Hematopoietic multipotent progenitor cell treated with erythropoietin and hydrocortisone succinate and interleukin-3 and kit ligand, for 17 days (in vitro differentiated cells): ENCODE measurements at regions not wholly inside any gene's neighbourhood (a gene's known extent, or its start where the extent isn't known, plus 50 kb on each side); places are given as distances from the start of the nearest gene placed in this dataset.

Source experiments
- DNase-seq: peaks from one replicate; pipeline ENCODE4 v3.0.0-alpha.2; 2015; ENCODE audit warnings: low spot score

DNA sequence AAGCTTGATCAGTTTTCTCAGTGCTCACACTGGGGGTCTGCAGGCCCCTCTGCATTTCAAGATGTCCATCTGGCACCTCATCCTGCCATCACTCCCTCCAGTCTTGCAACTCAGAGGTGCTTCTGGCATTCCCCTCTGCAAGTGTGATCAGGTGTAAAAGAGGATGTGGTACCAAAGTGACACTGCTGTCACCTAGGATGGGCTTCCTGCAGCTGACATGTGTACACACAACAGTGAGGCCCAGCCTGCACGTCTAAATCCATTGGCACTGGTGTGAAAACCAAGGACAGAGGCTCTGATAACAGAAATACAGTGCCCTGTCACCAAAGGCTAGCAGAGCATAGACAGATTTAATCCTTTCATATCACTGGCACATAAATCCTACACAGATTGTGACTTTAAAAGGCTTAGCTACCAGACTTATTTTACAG, 162.5 kb upstream of the CELF2 start:
- no peak for DNase-seq

DNA sequence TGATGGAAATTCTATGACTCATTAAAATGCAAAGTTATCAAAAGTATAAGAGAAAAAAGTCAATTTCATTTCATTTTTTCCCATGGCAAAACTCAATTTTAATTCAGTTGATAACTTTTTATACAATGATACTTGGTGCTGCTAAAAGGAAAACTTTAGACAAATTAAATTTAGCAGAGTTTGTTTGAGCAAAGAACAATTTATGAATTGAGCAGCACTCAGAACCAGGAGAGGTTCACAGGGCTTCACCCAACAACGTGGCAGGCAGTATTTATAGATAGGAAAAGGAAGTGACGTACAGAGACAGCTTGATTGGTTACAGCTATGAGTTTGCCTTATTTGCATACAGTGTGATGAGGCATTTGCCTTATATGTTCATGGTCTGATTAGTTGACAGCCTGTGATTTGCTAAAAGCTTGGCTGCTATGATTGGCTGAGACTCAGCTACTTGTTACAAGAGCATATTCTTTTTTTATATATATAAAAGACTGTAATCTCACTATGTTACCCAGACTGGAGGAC, 157.2 kb upstream of the CELF2 start:
- DNase-seq = no peak

DNA sequence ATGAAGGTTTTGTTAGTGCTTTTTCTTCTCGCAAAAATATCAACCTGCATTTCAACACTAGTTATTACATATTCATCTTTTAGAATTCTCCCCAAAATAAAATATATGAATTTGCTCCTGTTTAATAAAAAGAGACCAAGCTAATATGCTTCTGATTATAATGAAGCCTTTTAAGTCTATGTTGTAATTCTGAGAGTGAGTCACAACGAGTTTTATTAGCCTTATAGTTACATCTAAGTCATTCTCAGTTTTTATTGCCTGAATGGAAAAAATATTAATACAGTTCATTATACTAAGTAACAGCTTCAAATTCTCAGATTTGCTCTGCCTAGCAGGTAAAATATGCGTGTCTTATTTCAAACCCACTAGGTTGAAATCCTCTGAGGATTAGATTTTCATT, 152.4 kb upstream of the CELF2 start:
- DNase-seq = no peak

DNA sequence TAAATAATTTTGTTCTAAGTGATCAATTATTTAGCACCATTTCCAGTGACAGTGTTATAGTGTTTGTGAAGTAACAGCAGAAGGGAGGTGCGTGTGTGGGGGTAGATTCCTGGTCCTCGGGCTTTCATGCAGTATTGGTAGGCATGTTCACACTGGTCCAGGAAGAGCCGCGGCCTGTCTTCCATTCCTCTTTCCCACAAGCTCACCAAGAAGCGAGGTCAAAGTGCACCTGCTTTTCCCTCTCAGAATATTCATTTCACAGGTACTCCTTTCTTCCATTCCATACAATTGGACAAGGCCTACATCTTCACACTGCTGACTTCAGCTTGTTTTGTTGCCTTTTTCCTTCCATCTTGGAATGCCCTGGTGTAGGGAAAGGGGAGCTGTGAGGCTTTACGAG, 151.8 kb upstream of the CELF2 start:
- DNase-seq = no peak

DNA sequence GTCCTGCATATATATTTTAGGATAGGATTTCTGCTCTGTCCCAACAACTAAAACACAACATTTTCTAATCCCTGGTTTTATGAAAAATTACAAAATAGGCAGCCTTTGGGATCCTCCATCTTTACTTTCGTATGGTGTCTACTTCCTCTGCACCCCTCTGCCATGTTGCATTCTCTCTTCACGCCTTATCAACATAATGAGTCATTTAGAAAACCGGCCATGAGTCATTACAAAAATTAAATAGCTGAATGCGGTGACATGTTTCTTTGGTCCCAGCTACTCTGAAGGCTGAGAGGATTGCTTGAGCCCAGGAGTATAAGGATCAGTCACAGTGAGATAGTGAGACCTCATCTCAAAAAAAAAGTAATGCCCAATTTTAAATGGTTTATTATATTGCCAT, 148.1 kb upstream of the CELF2 start:
- DNase-seq = no peak

DNA sequence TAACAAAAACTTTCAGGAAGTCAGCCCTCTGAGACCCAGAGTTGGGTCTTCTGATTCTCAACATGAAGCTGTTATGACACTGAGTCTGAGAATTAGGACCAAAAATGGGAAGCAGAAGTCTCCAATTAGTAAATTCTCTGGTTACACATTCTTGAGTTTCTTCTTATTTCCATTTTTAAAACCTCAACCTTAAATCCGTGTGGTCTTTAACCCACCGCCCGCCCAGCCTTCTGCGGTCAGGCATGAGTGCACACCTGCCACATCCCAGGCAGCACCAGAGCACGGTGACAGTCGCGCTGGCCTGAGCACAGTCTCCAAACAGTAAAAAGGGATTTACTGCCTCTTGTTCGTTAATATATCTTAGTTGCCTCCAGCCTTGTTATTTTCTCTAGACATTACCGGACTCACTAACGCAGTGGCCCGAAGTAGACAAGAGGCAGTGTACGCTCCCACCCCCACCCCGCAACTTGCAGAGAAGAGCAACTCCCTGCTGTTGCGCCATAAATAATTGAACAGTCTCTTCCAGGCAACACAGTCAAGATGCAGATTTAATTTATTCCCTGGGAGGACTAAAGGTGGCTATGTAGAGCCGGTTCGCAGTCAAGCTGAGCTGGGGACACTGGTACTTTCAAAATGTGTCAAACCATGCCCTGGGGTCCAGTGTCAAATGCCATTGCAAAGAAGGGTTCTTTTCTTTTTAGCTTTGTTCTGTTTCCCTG, 147.0 kb upstream of the CELF2 start:
- no peak for DNase-seq

DNA sequence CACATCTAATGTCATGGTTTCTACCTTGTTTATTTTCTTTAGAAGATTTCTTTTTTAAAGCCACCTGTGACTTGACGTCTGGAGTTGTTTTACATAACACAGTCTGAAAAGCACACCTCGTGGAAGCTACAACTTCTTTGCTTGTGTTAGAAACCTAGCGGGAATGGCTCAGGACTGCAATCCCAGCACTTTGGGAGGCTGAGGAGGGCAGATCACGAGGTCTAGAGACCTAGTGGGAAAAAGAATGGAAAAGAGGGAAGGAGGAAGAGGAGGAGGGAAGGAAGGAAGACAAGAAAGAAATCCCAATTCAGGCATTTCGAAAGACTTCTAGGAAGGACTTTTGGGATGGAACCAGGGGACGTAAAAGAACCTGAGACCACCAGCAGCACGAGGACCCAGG, 146.3 kb upstream of the CELF2 start:
- no peak for DNase-seq

DNA sequence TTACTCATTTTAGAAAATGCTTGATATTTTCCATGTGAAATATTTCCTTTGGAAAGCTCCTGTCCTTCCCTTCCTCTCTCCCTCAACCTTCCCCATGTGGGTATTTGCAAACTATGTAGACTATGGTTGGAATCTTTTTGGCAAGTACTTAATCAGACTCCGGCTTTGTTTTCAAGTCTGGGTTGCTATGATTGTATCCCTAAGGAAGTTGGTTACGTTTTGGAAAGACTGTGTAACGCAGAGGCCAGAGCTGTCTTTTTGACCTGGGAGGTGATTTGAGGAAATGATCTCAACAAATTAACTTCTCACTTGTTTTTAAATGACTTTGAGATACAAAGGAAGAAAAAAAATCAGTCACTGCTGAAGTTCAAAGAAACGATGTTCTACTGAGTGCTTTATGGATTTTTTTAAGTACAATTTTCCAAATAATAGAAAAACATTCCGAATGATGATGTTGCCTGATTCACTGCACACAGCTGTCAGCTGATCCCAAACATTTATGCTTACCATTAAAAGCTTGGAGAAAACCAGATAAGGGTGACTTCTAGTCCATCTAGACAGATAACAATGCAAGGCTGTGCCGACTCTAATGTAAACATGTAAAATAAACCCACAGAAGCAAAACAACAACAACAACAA, 145.5 kb upstream of the CELF2 start:
- no peak for DNase-seq

DNA sequence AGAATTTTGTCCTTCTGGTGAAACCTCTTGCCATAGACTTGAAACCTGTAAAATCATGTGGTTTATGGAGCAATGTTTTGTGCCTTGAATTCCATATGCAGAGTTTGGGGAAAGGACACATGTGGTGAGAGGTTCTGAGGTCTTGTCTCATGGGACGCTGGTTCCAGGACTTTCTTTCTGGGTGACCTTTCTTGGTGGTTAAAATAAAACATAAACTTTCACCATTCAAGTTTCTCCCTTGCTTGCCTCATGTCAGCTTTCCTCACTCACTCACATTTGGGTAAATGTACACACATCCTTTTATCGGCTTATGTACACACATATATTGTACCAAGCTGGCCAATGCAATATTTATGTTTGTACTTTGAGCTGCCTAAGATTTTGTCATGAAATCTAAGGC, 144.9 kb upstream of the CELF2 start:
- no peak for DNase-seq

DNA sequence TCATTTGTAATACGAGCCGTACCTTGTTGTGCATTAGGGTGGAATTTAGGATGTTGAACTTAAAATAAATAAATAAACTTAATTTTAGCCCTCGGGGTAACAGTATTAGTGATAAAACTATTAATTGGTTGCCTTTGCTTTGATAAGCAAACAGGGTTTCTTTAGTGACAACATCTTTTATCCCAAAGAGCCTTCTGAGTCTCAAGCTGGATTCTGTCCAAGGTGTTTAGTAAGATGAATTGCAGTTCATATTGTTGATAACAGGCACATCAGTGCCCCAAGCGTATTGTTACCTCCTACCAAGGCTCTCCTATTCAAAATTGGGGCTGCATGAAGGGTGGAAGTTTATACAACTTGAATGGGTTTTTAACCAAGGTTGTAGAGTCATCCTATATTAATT, 144.4 kb upstream of the CELF2 start:
- no peak for DNase-seq

DNA sequence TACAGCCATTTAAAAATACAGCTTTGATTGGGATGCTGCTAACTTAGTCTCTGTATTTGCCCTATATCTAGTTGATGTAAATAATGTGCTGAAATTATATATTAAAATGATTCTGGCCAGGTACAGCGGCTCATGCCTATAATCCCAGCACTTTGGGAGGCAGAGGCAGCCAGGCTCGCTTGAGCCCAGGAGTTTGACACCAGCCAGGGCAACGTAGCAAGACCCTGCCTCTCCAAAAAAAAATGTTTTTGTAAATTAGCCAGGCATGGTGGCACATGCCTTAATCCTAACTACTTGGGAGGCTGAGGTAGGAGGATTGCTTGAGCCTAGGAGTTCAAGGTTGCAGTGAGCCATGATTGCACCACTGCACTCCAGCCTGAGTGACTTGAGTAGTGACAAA, 143.8 kb upstream of the CELF2 start:
- no peak for DNase-seq

DNA sequence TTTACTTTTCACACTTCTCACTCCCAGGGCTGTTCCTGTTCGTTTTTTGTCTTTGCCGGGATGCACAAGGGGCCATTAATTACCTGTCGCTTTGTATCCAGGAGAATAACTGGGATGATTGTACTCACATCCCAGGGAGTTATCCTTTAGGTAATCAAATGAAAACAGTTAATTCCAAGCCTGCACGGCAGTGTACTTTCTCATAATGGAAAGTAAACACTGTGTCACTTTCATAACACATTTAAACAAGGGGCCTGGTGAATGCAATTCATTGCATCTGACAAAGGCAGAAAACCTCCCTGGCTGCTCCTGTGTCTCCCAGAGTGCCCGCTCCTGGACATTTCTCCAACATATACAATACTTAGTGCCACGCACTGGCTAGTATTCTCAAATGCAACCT, 138.7 kb upstream of the CELF2 start:
- DNase-seq = no peak

DNA sequence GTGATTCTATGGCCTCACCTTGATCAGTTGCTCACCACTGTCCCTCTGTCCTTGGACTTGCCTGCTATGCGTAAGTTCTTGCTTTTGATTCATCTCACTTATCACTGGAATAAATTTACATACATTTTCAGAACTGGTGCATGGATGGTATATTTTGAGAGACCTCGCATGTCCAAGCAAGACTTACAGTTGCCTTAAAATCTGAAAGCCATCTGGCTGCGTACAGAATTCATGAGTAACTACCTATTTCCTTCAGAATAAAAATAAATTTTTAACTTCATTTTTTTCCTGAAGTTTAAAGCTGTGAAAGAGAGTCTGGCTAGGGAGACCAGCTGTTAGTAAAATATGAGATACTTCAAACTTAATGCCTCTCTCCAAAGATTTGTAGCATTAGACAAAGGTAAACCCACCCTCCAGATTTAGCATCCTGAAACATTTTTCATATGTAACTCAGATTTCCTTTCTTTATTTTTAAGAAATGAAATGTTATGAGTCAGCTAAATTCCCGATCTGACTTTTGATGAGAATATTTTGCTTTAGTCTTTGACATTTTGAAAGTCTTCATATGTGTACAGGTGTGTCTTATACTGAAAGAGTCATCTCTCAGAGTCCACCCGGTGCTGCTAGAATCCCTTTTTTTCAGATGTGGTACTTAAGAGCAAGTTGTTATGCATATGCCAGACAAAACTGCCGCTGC, 136.4 kb upstream of the CELF2 start:
- DNase-seq = no peak

DNA sequence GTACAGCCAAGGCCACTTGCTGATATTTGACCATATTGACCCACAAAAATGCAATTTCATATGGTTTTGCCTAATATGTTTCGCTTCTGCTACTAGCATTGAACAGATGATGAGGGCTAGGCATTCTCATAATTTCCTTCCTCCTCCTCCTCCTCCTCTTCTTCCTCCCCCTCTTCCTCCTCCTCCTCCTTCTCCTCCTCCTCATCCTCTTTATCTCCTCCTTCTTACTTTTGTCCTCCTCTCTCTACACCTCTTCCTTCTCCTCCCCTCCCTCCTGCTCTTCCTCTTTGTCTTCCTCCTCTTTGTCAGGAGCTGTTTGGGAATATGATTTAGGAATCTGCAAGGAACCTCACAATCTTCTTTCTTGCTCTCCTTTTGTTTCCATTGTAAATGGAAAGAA, 133.9 kb upstream of the CELF2 start:
- no peak for DNase-seq

DNA sequence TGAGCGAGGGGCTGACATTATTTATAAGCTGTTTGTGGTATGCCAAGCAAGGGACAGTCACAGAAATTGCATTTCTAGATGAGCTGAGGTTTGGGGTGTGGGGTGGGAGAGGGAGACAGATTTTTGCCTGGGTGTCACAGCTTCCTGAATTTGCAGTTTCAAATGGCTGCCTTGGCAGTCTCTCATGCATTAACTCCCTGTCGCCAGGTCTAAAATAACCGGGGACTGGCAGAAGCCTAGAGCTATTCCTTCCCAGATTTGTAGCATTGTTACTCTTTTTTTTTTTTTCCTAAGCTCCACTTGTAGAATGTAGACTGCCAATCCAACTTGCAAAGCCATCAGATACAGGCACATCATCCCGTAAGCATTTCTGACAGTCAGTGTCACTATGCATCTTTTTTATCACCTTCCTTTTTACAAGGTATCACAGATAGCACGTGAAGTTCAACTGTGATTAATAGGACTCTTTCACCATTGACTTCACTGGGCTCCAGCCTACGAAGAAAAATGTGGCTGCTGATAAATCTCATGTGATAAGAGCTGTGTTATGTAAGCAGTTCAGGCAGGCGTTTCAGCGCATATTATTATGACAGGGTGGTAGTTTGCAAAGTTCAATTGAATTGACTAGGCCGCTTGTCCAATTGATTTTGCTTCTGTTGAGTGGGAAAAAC, 130.7 kb upstream of the CELF2 start:
- no peak for DNase-seq

DNA sequence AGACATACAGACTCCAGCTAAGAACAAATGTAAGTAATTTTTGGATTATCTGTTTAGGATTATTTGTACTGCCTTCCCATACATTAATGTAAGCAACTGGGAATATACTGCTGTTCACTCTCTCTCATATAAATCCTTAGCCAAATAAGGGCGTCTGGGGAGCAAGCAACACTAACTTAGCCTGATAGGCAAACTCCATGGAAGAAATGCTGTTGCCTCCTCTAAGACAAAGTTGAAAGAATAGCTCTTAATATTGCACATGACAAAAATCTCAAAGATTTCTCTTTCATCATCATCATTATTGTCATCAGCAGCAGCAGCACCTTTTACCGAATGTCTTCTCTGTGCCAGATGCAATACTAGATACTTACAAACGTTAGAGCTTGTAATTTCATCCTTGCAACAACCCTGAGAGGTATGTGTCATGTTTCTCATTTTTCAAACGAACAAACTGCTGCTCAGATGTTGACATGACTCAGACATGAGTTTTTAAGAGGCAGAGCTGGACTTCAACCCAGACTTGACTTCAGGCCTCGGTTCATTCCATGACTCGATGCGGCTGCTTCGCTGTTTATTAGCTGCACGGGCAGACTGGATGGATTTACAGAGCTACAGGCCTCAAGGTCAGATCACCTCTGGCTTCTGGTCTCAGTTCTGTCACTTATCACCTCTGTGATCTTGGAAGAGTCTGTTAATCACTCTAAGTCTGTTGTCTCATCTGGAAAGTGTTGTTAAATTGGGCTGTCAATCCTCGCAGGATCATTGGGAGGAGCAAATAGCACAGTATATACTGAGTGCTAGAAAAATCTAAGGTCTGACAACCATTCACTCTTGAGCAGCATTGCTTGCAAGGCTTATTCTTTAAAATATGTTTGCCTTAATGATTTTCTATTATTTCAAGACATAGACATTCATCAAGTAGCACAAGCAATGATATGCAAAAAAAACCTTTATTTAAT, 126.3 kb upstream of the CELF2 start:
- no peak for DNase-seq

DNA sequence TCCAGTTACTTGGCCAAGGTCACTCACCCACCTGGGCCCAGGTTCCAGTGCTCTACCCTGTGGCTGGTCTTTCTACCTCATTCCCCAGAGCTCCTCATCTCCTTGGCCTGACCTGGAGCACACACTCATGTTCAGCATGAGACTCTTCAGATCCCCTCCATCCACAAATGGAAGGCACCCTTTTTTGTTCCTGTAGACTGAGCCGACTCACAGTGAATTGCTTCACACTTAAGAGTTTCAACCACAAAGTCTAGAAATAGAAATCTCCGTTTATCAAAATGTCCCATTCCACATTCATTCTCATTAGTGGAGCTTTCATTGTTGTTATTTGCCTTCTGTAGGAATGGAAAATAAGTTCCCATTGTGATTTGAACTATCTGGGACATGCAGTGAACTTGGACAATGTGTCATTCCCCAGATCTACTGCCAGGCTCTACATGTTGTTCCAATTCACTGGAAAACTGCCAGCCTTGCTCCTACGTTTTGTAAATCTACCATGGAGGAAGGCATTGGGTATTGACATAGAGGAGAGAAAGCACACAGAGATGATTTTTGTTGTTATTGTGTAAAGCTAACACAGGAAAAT, 125.3 kb upstream of the CELF2 start:
- DNase-seq = no peak

DNA sequence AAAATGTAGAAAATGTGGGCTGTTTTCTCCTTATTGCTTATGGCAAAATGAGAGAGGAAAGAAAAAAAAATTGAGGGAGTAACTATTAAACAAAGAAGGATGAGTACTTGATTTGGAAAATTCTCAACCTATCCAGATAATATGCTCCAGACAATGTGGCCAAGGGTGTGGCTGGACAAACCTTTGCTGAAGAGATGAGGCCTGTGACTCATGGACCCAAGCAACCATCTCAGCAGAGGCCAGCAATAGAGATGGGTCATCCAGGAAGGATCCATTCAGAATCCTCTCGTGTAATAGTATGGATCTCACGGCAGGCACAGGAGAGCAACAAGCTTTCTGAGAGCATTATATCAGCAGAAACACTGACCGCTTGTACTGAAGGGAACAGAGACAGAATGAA, 120.3 kb upstream of the CELF2 start:
- DNase-seq = no peak

DNA sequence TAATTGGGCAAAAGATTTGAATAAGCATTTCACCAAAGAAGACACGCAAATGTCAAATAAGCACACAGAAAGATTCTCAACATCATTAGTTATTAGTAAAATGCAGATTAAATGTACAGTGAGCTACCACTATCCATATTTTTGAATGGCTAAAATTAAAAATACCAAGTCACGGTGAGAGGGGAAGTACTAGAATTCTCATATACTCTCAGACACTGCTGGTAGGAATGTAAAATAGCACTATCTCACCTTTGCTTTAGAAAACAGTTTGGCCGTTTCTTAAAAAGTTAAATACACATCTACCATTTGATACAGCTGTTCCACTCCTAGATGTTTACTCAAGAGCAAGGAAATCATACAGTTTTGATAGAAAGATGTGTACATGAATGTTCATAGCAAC, 115.8 kb upstream of the CELF2 start:
- DNase-seq = no peak

DNA sequence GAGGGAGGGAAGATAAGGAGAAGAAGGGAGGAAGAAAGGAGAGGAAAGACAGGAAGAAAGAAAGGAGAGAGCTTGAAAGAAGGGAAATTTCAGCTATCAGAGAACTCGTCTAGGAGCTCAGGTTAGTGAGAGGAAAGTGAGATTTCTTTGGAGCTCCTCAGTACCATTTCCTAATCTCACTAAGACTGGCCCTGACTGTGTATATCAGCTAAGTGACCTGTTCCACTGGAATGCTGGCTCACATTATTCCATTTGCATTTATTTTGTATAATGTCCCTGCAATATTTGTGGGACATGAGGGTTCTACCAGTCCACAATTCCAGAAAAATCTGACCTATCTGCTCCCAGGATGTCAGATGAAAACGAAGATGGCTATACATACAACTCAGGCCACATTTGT, 114.7 kb upstream of the CELF2 start:
- no peak for DNase-seq

DNA sequence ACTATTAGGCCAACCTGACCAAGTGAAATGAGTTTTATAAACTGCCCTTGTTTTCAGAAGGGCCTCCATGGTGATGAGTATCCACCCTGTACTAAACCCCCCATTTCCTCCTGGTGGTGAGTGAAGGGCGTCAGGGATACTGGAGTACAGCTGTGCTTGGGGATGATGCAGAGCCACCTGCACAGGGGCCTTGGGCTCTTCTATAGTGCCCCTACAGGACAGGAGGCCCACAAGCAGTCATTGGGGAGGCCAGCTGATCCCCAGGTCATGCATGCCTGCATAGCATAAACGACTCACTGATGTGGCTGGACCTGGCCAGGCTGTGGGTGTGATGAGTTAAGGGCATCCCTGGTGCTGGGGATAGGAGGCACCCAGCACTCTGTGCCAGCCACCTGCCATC, 114.1 kb upstream of the CELF2 start:
- no peak for DNase-seq
